H1 (cell line): ENCODE measurements at regions not wholly inside any gene's neighbourhood (a gene's known extent, or its start where the extent isn't known, plus 50 kb on each side); places are given as distances from the start of the nearest gene placed in this dataset.

ENCODE experiments used
- CTCF ChIA-PET: fragments of 300-600 bp; sonication (Branson Sonifier 250); formaldehyde crosslinking; loops from one replicate; lab custom pipeline; 2021; ENCODE audit not compliant: partially characterized antibody; lab: Charles Lee
- POLR2A ChIA-PET: fragments of 300-600 bp; sonication (Branson Sonifier 250); formaldehyde crosslinking; loops from one replicate; lab custom pipeline; 2021; ENCODE audit warnings: inconsistent platforms; ENCODE audit not compliant: partially characterized antibody; lab: Charles Lee
- DNase-seq, 2 experiments: peaks; one replicate each; pipeline versions ENCODE4 v3.0.0 to v3.0.0-alpha.2; 2010 to 2022; ENCODE audit warnings: low spot score in 2 of 2, low read depth in 1 of 2, mixed read lengths in 1 of 2
- FAIRE-seq: peaks from 2 replicates; lab custom pipeline; 2011; peaks lifted over from hg19 to GRCh38; lab: Jason Lieb, UNC
- H2AFZ ChIP-seq: 2 replicates; pipeline ENCODE4 v1.8.1; 2012; ENCODE audit warnings: low read length, inconsistent platforms
- H2AK5ac ChIP-seq: 2 replicates; pipeline ENCODE4 v1.6.1; 2013; ENCODE audit warnings: low read depth, low read length
- H2BK120ac ChIP-seq: replicated peaks from 2 replicates; pipeline ENCODE3; 2013; ENCODE audit warnings: low read depth, low read length, inconsistent platforms
- H2BK12ac ChIP-seq: 2 replicates; pipeline ENCODE4 v1.6.1; 2013; ENCODE audit warnings: low read depth, low read length
- H2BK15ac ChIP-seq: 2 replicates; pipeline ENCODE4 v1.6.1; 2013; ENCODE audit warnings: low read length
- H2BK20ac ChIP-seq: 2 replicates; pipeline ENCODE4 v1.6.1; 2013; ENCODE audit warnings: low read length
- H2BK5ac ChIP-seq: 2 replicates; pipeline ENCODE4 v1.6.1; 2013; ENCODE audit warnings: low read depth, low read length
- H3K14ac ChIP-seq: 2 replicates; pipeline ENCODE4 v1.6.1; 2013; ENCODE audit warnings: inconsistent platforms; ENCODE audit not compliant: insufficient read length
- H3K18ac ChIP-seq: 2 replicates; pipeline ENCODE4 v1.6.1; 2013; ENCODE audit warnings: low read length; ENCODE audit errors: extremely low read depth
- H3K23ac ChIP-seq: 2 replicates; pipeline ENCODE4 v1.6.1; 2013; ENCODE audit warnings: inconsistent platforms; ENCODE audit not compliant: insufficient read length
- H3K23me2 ChIP-seq: 2 replicates; pipeline ENCODE4 v1.6.1; 2013; ENCODE audit warnings: low read depth, low read length
- H3K27ac ChIP-seq: 2 replicates; pipeline ENCODE4 v1.6.1; 2011; ENCODE audit warnings: low read depth, low read length, inconsistent platforms
- H3K27me3 ChIP-seq, 4 experiments: replicated peaks in 1 of 4; 1 replicate in 1 of 4; 2 replicates in 3 of 4; pipeline versions ENCODE4 v1.6.1 to v1.8.1; 2011 to 2013; ENCODE audit warnings: low read length in 3 of 4, mild to moderate bottlenecking in 3 of 4, inconsistent platforms in 2 of 4, mixed read lengths in 2 of 4, moderate library complexity in 1 of 4; ENCODE audit not compliant: control insufficient read depth in 3 of 4, insufficient read depth in 3 of 4; ENCODE audit errors: extremely low read depth in 1 of 4
- H3K36me3 ChIP-seq, 4 experiments: 2 replicates each; pipeline versions ENCODE4 v1.6.1 to v1.8.1; 2011 to 2013; ENCODE audit warnings: mild to moderate bottlenecking in 4 of 4, low read length in 3 of 4, moderate library complexity in 2 of 4, control low read depth in 1 of 4, inconsistent platforms in 1 of 4; ENCODE audit not compliant: insufficient read depth in 4 of 4, control insufficient read depth in 2 of 4
- H3K4ac ChIP-seq: replicated peaks from 2 replicates; pipeline ENCODE3; 2013; ENCODE audit warnings: low read length, low read depth, mixed read lengths, inconsistent platforms; ENCODE audit not compliant: insufficient read length
- H3K4me1 ChIP-seq, 4 experiments: replicated peaks in 1 of 4; 1 replicate in 1 of 4; 2 replicates in 3 of 4; pipeline versions ENCODE4 v1.6.1 to v1.8.1; 2011 to 2013; ENCODE audit warnings: low read length in 3 of 4, inconsistent platforms in 2 of 4, mixed read lengths in 1 of 4; ENCODE audit not compliant: insufficient read depth in 4 of 4, control insufficient read depth in 3 of 4
- H3K4me2 ChIP-seq, 2 experiments: 2 replicates each; pipeline versions ENCODE4 v1.6.1 to v1.8.1; 2011 to 2013; ENCODE audit warnings: low read depth in 2 of 2, low read length in 2 of 2, control low read depth in 1 of 2, inconsistent platforms in 1 of 2, mild to moderate bottlenecking in 1 of 2; ENCODE audit not compliant: insufficient read depth in 1 of 2
- H3K4me3 ChIP-seq, 4 experiments: fragments of 200-600, 300-600 bp in 1 of 4; sonication (generic), shearing (Covaris generic), sonication (Bioruptor Twin) in 1 of 4; 2 replicates each; pipeline versions ENCODE4 v1.5.1 to v1.8.1; 2011 to 2016; ENCODE audit warnings: low read length in 4 of 4, low read depth in 3 of 4, control low read depth in 2 of 4, inconsistent platforms in 2 of 4, mild to moderate bottlenecking in 2 of 4, mixed read lengths in 1 of 4, moderate library complexity in 1 of 4; ENCODE audit not compliant: insufficient read depth in 2 of 4; ENCODE audit errors: extremely low read depth in 1 of 4
- H3K56ac ChIP-seq: replicated peaks from 2 replicates; pipeline ENCODE3; 2013; ENCODE audit warnings: low read depth, mild to moderate bottlenecking, mixed read lengths, low read length, inconsistent platforms; ENCODE audit not compliant: insufficient read length
- H3K79me1 ChIP-seq: 2 replicates; pipeline ENCODE4 v1.6.1; 2013; ENCODE audit warnings: low read depth, low read length, control low read depth
- H3K79me2 ChIP-seq, 2 experiments: 2 replicates each; pipeline versions ENCODE4 v1.6.1 to v1.8.1; 2012 to 2013; ENCODE audit warnings: low read length in 2 of 2, mild to moderate bottlenecking in 2 of 2, inconsistent platforms in 1 of 2; ENCODE audit not compliant: insufficient read depth in 2 of 2, control insufficient read depth in 1 of 2
- H3K9ac ChIP-seq, 4 experiments: replicated peaks in 1 of 4; 1 replicate in 1 of 4; 2 replicates in 3 of 4; pipeline versions ENCODE4 v1.6.1 to v1.8.1; 2011 to 2013; ENCODE audit warnings: low read depth in 3 of 4, low read length in 3 of 4, control low read depth in 2 of 4, mild to moderate bottlenecking in 2 of 4, moderate library complexity in 2 of 4, inconsistent platforms in 1 of 4; ENCODE audit errors: extremely low read depth in 1 of 4
- H3K9me3 ChIP-seq, 2 experiments: 2 replicates each; pipeline versions ENCODE4 v1.6.1 to v1.8.1; 2012 to 2013; ENCODE audit warnings: mild to moderate bottlenecking in 2 of 2, moderate library complexity in 2 of 2, control low read depth in 1 of 2, inconsistent platforms in 1 of 2, low read depth in 1 of 2, low read length in 1 of 2, mixed read lengths in 1 of 2; ENCODE audit not compliant: insufficient read depth in 2 of 2
- H4K20me1 ChIP-seq, 2 experiments: replicated peaks in 1 of 2; 2 replicates each; pipeline versions ENCODE3 to v1.8.1; 2011 to 2013; ENCODE audit warnings: inconsistent platforms in 2 of 2, low read length in 2 of 2, mild to moderate bottlenecking in 1 of 2; ENCODE audit not compliant: insufficient read depth in 2 of 2, control insufficient read depth in 1 of 2
- H4K5ac ChIP-seq: 2 replicates; pipeline ENCODE4 v1.6.1; 2013; ENCODE audit warnings: low read length, low read depth, mixed read lengths, inconsistent platforms; ENCODE audit not compliant: insufficient read length
- H4K8ac ChIP-seq: 2 replicates; pipeline ENCODE4 v1.8.0; 2013; ENCODE audit warnings: mild to moderate bottlenecking, moderate library complexity, low read length, inconsistent platforms; ENCODE audit not compliant: insufficient read depth; ENCODE audit errors: extremely low read depth
- H4K91ac ChIP-seq: replicated peaks from 2 replicates; pipeline ENCODE3; 2013; ENCODE audit warnings: low read length, mixed read lengths, inconsistent platforms; ENCODE audit not compliant: insufficient read length
- CTCF ChIP-seq, 3 experiments: IDR thresholded peaks; 1 replicate in 2 of 3; 2 replicates in 1 of 3; pipeline versions ENCODE4 v1.5.1 to v1.6.1; 2011; ENCODE audit warnings: low read length in 3 of 3, mild to moderate bottlenecking in 3 of 3, inconsistent platforms in 2 of 3, low read depth in 1 of 3, moderate library complexity in 1 of 3; ENCODE audit not compliant: insufficient read depth in 1 of 3; ENCODE audit errors: control extremely low read depth in 1 of 3
- RAD21 ChIP-seq, 2 experiments: IDR thresholded peaks in 1 of 2; conservative IDR thresholded peaks in 1 of 2; 2 replicates each; pipeline ENCODE4 v1.6.1; 2011; ENCODE audit warnings: low read depth in 2 of 2, low read length in 2 of 2, improper control_type of control experiment in 1 of 2, inconsistent platforms in 1 of 2, mild to moderate bottlenecking in 1 of 2, moderate library complexity in 1 of 2
- SP1 ChIP-seq: IDR thresholded peaks from 2 replicates; pipeline ENCODE4 v1.6.1; 2011; ENCODE audit warnings: low read depth, low read length
- YY1 ChIP-seq: IDR thresholded peaks from 2 replicates; pipeline ENCODE4 v1.6.1; 2011; ENCODE audit warnings: low read depth, mild to moderate bottlenecking, low read length
- WGBS, 2 experiments: shearing (Covaris generic) in 1 of 2; methylation state at CpG; one replicate each; pipeline versions ENCODE4 v1.1.6 to v1.1.7; 2013 to 2015; ENCODE audit warnings: low lambda C conversion rate in 2 of 2, mixed read lengths in 2 of 2, inconsistent platforms in 1 of 2, low coverage in 1 of 2, missing lambda C conversion rate in 1 of 2; ENCODE audit not compliant: insufficient replicate concordance in 2 of 2, insufficient coverage in 1 of 2, insufficient read length in 1 of 2; ENCODE audit errors: extremely low coverage in 1 of 2, missing lambda C conversion rate in 1 of 2; 5-methylcytosine and 5-hydroxymethylcytosine counted together

GRCh38 chr19:28242317-28242927, 970.5 kb downstream of the UQCRFS1 start:
- H3K9ac ChIP-seq = no peak overlapping the region
- ChIA-PET POLR2A (no interaction called here), CTCF (interaction anchor here (0.7 to 13.9 kb wide), 21 partner anchors 9 to 269 kb away, joined by 3 to 289 read pairs (median 4); no protein-coding TSS in a partner anchor)
- no peak overlapping the region for H2BK20ac ChIP-seq
- H3K4me2 ChIP-seq = no peak overlapping the region
- 55% methylated on average over 7 of the region's 7 CpGs; no CpG with 5 or more reads in 1 of the 2 experiments for WGBS, 2 experiments
- H2AFZ ChIP-seq = no peak overlapping the region
- no peak overlapping the region for H2BK12ac ChIP-seq
- H4K8ac ChIP-seq = no peak overlapping the region
- H3K4me1 ChIP-seq = peaks cover 0 to 6% (median 1%) of the 10 kb centered on the region in 4 experiments; a peak in 2 of 7 replicates
- no peaks in the 10 kb centered on the region for H3K36me3 ChIP-seq
- no peak overlapping the region for H3K18ac ChIP-seq
- no peaks in the 10 kb centered on the region for H3K9me3 ChIP-seq
- no peak overlapping the region for H2BK120ac ChIP-seq
- H3K79me2 ChIP-seq = no peaks in the 10 kb centered on the region; a peak in 1 of 4 replicates
- no peak overlapping the region for H3K4ac ChIP-seq
- no peaks in the 10 kb centered on the region for H4K20me1 ChIP-seq
- no peaks in the 10 kb centered on the region for H3K27me3 ChIP-seq
- H3K23me2 ChIP-seq = no peaks in the 10 kb centered on the region
- H4K5ac ChIP-seq = no peak overlapping the region
- H3K79me1 ChIP-seq = no peaks in the 10 kb centered on the region
- no peak overlapping the region for H3K23ac ChIP-seq
- H3K27ac ChIP-seq = no peak overlapping the region
- no peak overlapping the region for H2AK5ac ChIP-seq
- no peak overlapping the region for H2BK5ac ChIP-seq
- H3K14ac ChIP-seq = no peak overlapping the region
- TF ChIP-seq CTCF (IDR thresholded peaks at IDR 0.05; ENCODE audit: control extremely low read depth in 1 of 3, insufficient read depth in 1 of 3, low read depth in 1 of 3, low read length in 3 of 3) = peak; percentile 28 to 81 (median 77)
- TF ChIP-seq YY1 = peak; percentile 43; the same call in 1 of the 2 replicates
- TF ChIP-seq SP1 = no peak
- TF ChIP-seq RAD21 (IDR thresholded peaks at IDR 0.05 in 1 of 2, conservative IDR thresholded peaks at IDR 0.05 in 1 of 2; ENCODE audit: low read depth in 2 of 2, low read length in 2 of 2) = peak; percentile 79 to 87
- H2BK15ac ChIP-seq = no peak overlapping the region
- DNase-seq = peak in 1 of 2 experiments; percentile 75
- H4K91ac ChIP-seq = no peak overlapping the region
- FAIRE-seq = peak; percentile 89
- no peak overlapping the region for H3K56ac ChIP-seq
- no peak overlapping the region for H3K4me3 ChIP-seq
